Left colon (tissue), 2 donors: ENCODE measurements at regions not wholly inside any gene's neighbourhood (a gene's known extent, or its start where the extent isn't known, plus 50 kb on each side); places are given as distances from the start of the nearest gene placed in this dataset.

Experiments used
- ATAC-seq: fragments of 200-7000 bp; cut with Tn5 transposase; one replicate; pipeline ENCODE4 v1.9.1; 2020; ENCODE audit warnings: mild to moderate bottlenecking, moderate library complexity
- DNase-seq, 2 donors: peaks; one replicate each; pipeline ENCODE4 v3.0.0-alpha.2; 2020
- intact Hi-C, 2 donors: fragments of 100-400 bp; cut with DNase I in 1 of 2; cut with micrococcal nuclease in 1 of 2; formaldehyde crosslinking; loops; one replicate each; pipeline versions ENCODE4 v1.11.2 to v1.14.0; 2022; cut with DNase I, micrococcal nuclease
- donor health status: DM: no; HTN: no; CAD: no.
- donor health status: DM: yes; HTN: yes; CAD: no.

GRCh38 chr6:221531-222349, 70.5 kb upstream of the DUSP22 start:
- ATAC-seq, result no peak

DNA sequence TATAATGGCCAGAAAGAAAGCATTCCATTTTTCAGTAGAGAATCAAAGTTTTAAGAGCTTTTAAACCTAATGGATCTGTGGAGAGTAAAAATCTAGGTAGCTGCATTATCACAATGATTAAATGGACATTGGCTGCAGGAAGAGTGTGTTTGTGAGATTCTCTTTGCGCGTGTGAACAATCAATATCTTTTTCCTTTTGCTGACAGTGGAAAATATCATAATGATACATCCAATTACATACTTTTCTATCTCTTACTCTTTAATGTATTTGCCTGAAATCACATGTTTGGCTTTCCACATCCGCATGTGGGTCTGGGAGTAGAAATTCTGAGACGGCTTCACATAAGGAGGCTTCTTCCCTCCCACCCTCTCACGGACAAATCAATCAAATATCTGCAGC, 69.8 kb upstream of the DUSP22 start:
- ATAC-seq (no peak), DNase-seq (no peak)
- intact Hi-C loops, result no loop called here

More at GRCh38 chr6:221531-222349, 70.5 kb upstream of the DUSP22 start:
- intact Hi-C loops, result no loop called here
- no peak for DNase-seq

GRCh38 chr6:223136-223535, 69.2 kb upstream of the DUSP22 start:
- ATAC-seq (no peak), DNase-seq (no peak)
- intact Hi-C loops, result no loop called here

DNA sequence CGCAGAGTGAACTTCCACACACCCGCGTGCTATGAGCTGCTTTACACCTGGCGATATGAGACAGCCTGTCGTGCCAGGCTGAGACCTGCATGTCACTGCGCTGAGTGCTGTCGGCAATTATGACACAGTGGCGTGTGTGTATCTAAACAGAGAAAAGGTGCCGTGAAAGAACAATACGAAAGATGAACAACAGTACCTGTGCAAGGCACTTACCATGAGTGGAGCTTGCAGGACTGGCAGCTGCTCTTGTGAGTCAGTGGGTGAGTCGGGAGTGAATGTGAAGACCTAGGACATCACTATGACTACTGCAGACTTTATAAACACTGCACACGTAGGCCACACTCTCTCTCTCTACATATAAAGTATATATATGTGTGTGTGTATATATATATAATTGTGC, 68.5 kb upstream of the DUSP22 start:
- ATAC-seq, result no peak
- intact Hi-C loops, result no loop called here
- DNase-seq, result no peak

DNA sequence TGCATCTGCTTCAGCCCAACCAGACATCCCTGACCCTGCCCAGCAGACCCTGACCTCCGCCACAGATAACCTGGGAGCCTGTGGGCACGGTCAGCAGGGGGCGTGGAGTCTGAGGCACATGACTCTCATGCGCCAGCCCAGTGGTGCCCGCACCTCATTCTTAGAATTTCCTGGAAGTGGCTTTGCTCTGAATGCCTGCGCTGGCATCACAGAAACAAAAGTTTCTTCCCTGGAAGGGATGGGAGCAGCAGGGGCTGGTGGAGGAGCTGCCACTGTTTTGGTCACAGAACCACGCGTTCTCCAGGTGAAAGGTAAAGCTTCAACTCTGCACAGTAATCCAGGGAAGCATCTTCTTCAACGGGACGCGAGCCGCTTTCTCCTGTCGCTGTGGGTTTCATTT, 67.9 kb upstream of the DUSP22 start:
- DNase-seq, result no peak
- intact Hi-C loops, result no loop called here
- no peak for ATAC-seq

DNA sequence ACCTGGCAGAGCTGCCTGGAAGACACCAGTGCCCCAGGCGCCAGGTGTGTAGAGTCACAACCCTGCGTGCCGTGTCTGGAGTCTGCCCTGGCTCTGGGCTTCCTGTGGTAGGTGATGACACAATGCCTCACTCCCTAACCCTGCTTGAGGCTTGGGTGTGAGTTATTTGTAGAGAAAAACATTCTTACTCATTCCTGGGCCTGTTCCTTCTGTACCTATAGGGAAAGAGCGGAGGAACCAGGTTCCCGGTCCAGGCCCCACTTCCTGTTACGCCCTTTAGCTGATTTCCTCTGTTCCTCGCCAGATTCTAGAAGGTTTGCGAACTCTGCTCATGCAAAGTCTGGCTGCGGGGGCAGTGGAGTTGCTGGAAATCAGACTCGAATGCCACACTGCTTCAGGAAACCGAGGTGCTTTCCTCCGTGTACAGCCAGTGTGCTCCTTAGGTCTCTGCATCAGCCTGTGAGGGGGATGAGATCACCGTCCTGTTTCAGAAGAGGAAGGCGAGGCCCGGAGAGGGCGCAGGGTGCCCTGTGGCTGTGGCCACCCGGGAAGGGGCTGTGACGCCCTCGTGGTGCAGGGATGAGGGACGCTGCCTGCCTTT, 67.1 kb upstream of the DUSP22 start:
- ATAC-seq (no peak), DNase-seq (peak in 1 of 2 donors; percentile 24)
- intact Hi-C loops, result no loop called here

DNA sequence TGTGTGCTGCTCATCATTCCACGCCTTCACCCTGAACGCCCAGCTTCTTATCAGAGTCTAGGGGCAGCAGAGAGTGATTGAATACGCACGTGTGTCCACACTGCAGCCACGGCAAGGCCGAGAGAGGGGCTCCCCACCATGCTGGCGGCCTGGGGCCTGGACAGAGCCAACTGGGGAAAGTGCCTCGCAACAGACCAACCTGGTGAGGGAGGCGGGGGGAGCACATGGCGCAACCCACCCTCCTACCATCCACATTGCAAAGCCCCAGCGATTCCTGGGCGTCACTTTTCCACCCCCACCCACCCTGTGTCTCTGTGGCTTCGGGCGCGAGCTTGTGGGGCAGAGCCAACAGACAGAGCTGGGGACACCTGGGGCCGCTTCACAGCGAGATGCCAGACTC, 66.4 kb upstream of the DUSP22 start:
- intact Hi-C loops, result no loop called here
- DNase-seq (no peak), ATAC-seq (no peak)

- ATAC-seq, result no peak
- intact Hi-C loops, result no loop called here
Measured at GRCh38 chr6:226516-227073, 65.7 kb upstream of the DUSP22 start.

DNA sequence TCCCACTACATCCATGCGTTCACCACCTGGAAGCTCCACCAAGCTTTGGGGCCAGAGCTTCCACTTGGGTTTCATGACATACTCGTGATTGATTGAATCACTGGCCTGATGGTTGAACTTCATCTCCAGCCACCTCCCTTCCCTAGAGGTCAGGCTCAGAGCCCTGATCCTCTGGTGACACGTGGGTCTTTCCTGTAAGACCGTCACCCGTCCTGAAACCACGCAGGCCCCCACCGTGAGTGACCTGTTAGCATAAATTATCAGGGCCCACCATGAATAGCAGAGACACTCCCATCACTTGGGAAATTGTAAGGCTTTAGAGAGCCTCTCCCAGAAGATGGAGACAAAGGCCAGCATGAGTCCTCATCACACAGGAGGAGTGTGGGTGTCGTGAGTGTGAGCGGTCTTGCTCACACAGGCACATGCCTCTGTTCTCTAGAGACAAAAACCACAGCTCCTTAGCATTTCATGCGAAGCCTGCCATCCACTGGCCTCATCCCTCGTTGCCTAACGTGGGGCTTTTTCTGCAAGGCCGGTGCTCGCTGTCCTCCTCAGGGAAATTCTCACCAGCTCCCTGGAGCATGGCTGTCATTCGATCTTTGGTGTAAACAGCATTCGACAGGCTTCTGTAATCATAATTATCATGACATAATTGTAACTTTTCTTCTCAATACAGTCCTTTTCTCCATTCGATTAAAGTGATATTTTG, 65.1 kb upstream of the DUSP22 start:
- intact Hi-C loops, result no loop called here
- DNase-seq (no peak), ATAC-seq (no peak)

More at GRCh38 chr6:226516-227073, 65.7 kb upstream of the DUSP22 start:
- DNase-seq, result no peak

GRCh38 chr6:227812-228338, 64.4 kb upstream of the DUSP22 start:
- no peak for ATAC-seq

GRCh38 chr6:228881-229651, 63.2 kb upstream of the DUSP22 start:
- DNase-seq (no peak), ATAC-seq (no peak)
- intact Hi-C loops, result no loop called here

More at GRCh38 chr6:227812-228338, 64.4 kb upstream of the DUSP22 start:
- intact Hi-C loops, result no loop called here
- DNase-seq, result no peak

DNA sequence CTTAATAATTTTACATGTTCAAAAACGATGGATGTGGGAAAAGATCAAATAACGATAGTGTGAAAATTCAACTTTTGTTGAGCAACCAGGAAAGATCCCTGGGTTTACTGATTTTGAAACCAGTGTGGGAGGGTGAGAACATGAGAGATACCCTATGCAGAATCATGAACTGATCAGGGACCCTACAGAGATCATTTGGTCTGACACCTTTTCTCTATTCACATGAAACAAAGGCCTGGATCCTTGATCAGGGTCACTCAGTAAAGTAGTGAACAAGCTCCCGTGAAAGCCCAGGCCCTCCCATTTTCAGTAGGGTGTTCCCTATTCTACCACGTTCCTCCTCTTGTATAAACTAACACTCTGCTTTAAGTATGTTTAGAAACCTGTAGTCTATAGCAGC, 60.5 kb upstream of the DUSP22 start:
- no peak for ATAC-seq
- intact Hi-C loops, result no loop called here
- no peak for DNase-seq

GRCh38 chr6:232982-233640, 59.2 kb upstream of the DUSP22 start:
- no peak for ATAC-seq
- no peak for DNase-seq
- intact Hi-C loops, result no loop called here

- intact Hi-C loops, result no loop called here
- ATAC-seq, result no peak
- no peak for DNase-seq
Measured at GRCh38 chr6:234706-235372, 57.4 kb upstream of the DUSP22 start.

GRCh38 chr6:235763-236360, 56.4 kb upstream of the DUSP22 start:
- DNase-seq (no peak), ATAC-seq (peak; percentile 45)
- intact Hi-C loops, result no loop called here

DNA sequence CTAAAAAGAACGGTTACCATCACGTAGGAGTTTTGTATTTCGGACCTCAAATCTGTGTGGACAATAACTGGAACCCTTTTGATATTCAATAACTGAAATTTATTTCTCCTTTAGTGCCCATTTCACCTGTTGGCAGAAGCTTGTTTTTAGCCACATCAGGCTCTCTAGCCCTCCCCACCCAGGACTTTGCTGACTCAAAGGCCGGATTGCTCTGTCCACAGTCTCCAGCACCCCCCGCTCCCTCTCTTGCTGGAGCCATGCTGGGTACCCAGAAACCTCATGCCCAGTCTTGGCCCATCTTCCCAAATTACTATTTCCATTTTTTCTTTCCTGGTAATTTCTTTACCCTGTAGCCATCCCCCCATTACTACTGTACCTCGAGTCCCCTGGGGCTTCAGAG, 55.8 kb upstream of the DUSP22 start:
- ATAC-seq (no peak), DNase-seq (no peak)
- intact Hi-C loops, result no loop called here

GRCh38 chr6:240151-240550, 52.1 kb upstream of the DUSP22 start:
- intact Hi-C loops, result no loop called here
- ATAC-seq, result no peak
- DNase-seq, result no peak
